A549 (cell line): ENCODE measurements at regions not wholly inside any gene's neighbourhood (a gene's known extent, or its start where the extent isn't known, plus 50 kb on each side); places are given as distances from the start of the nearest gene placed in this dataset.
"Not testable (repeated sequence)": the region's sequence is repeated elsewhere in the genome, so short reads cannot be mapped to it uniquely, and the experiment has no call there.

Experiments used
- ATAC-seq, 2 experiments: fragments of 200-7000 bp in 1 of 2; fragments of >200 bp in 1 of 2; cut with Nextera tagmentation in 1 of 2; cut with Tn5 transposase in 1 of 2; 3 replicates each; pipeline versions ENCODE4 v1.8.0 to v1.9.1; 2018 to 2020; ENCODE audit warnings: mild to moderate bottlenecking in 1 of 2, moderate library complexity in 1 of 2
- CTCF ChIA-PET: fragments of 300-600 bp; sonication (Branson Sonifier 250); formaldehyde crosslinking; extraction: SDS; loops from one replicate; lab custom pipeline; 2021; ENCODE audit warnings: antibody characterized with exemption, inconsistent platforms; lab: Yijun Ruan, JAX
- POLR2A ChIA-PET: fragments of 350-600 bp; formaldehyde crosslinking; extraction: SDS; loops from one replicate; lab custom pipeline; 2021; ENCODE audit warnings: antibody characterized with exemption, inconsistent platforms; lab: Yijun Ruan, JAX
- DNase-seq, 2 experiments: peaks; one replicate each; pipeline versions ENCODE4 v3.0.0 to v3.0.0-alpha.2; 2011 to 2016; ENCODE audit warnings: low read depth in 1 of 2, low spot score in 1 of 2
- FAIRE-seq: peaks from 2 replicates; lab custom pipeline; 2011; peaks lifted over from hg19 to GRCh38; lab: Jason Lieb, UNC
- H3K27ac ChIP-seq, 2 experiments: fragments of >200 bp; sonication (Bioruptor Twin); formaldehyde crosslinking; 3 replicates each; pipeline ENCODE4 v1.5.1; 2016 to 2017
- H3K4me1 ChIP-seq: fragments of >200 bp; sonication (Bioruptor Twin); formaldehyde crosslinking; 3 replicates; pipeline ENCODE4 v1.6.1; 2016
- H3K4me2 ChIP-seq: fragments of >200 bp; sonication (Bioruptor Twin); formaldehyde crosslinking; 3 replicates; pipeline ENCODE4 v1.6.1; 2016
- H3K4me3 ChIP-seq: fragments of >200 bp; sonication (Bioruptor Twin); formaldehyde crosslinking; 3 replicates; pipeline ENCODE4 v1.5.1; 2016
- H3K9me3 ChIP-seq: fragments of >200 bp; sonication (Bioruptor Twin); formaldehyde crosslinking; 3 replicates; pipeline ENCODE4 v1.6.1; 2016
- ATOH8 ChIP-seq: fragments of 250-450 bp; sonication (Bioruptor Pico); IDR thresholded peaks from 2 replicates; pipeline ENCODE4 v1.5.0; 2020; ENCODE audit warnings: low read depth, mild to moderate bottlenecking, moderate library complexity
- ELK1 ChIP-seq: fragments of 150-350 bp; IDR thresholded peaks from 2 replicates; pipeline ENCODE4 v1.6.1; 2014; ENCODE audit warnings: low read depth, mild to moderate bottlenecking, low read length
- EP300 ChIP-seq, 2 experiments: fragments of >200 bp; sonication (Bioruptor Twin); formaldehyde crosslinking; IDR thresholded peaks; 2 replicates in 1 of 2; 3 replicates in 1 of 2; pipeline ENCODE4 v1.6.1; 2016 to 2017
- HDAC2 ChIP-seq: fragments of 200-600 bp; sonication (generic); IDR thresholded peaks from 2 replicates; pipeline ENCODE4 v1.6.1; 2016
- HES2 ChIP-seq: fragments of >200 bp; sonication (Bioruptor Twin); formaldehyde crosslinking; IDR thresholded peaks from 2 replicates; pipeline ENCODE4 v1.6.1; 2016
- HOXA7 ChIP-seq: fragments of 250-450 bp; sonication (Bioruptor Pico); IDR thresholded peaks from 2 replicates; pipeline ENCODE4 v1.5.0; 2020; ENCODE audit warnings: mild to moderate bottlenecking, moderate library complexity
- JUNB ChIP-seq: fragments of >200 bp; sonication (Bioruptor Twin); formaldehyde crosslinking; IDR thresholded peaks from 2 replicates; pipeline ENCODE4 v1.6.1; 2016
- KDM5A ChIP-seq: fragments of 200-600 bp; sonication (generic); IDR thresholded peaks from 2 replicates; pipeline ENCODE4 v1.6.1; 2016; ENCODE audit warnings: antibody characterized with exemption, mild to moderate bottlenecking
- MAFK ChIP-seq: fragments of 450-650 bp; IDR thresholded peaks from 2 replicates; pipeline ENCODE4 v1.6.1; 2014; ENCODE audit not compliant: partially characterized antibody
- NFE2L2 ChIP-seq: fragments of 150-350 bp; conservative IDR thresholded peaks from 2 replicates; pipeline ENCODE4 v1.6.1; 2014; ENCODE audit warnings: low read length
- NR3C1 ChIP-seq: fragments of >200 bp; sonication (Bioruptor Twin); formaldehyde crosslinking; IDR thresholded peaks from 3 replicates; pipeline ENCODE4 v1.6.1; 2017
- PBX3 ChIP-seq: IDR thresholded peaks from 2 replicates; pipeline ENCODE4 v1.6.1; 2012
- RARB ChIP-seq: fragments of 250-450 bp; sonication (Bioruptor Pico); IDR thresholded peaks from 2 replicates; pipeline ENCODE4 v1.8.0; 2021; ENCODE audit warnings: mild to moderate bottlenecking, moderate library complexity
- RCOR1 ChIP-seq: fragments of 150-350 bp; IDR thresholded peaks from 2 replicates; pipeline ENCODE4 v1.6.1; 2014; ENCODE audit warnings: antibody characterized with exemption, low read length, low read depth
- REST ChIP-seq: fragments of 200-600 bp; sonication (generic); IDR thresholded peaks from 2 replicates; pipeline ENCODE4 v1.6.1; 2016; ENCODE audit warnings: antibody characterized with exemption, mild to moderate bottlenecking, moderate library complexity
- RNF2 ChIP-seq: fragments of 200-600 bp; sonication (generic); IDR thresholded peaks from 2 replicates; pipeline ENCODE4 v1.6.1; 2016; ENCODE audit warnings: low read depth, mild to moderate bottlenecking, antibody characterized with exemption, moderate library complexity, borderline replicate concordance
- TFCP2L1 ChIP-seq: fragments of 250-450 bp; sonication (Bioruptor Pico); IDR thresholded peaks from 2 replicates; pipeline ENCODE4 v1.5.0; 2021; ENCODE audit warnings: mild to moderate bottlenecking
- ZNF302 ChIP-seq: fragments of 250-450 bp; sonication (Bioruptor Pico); IDR thresholded peaks from 2 replicates; pipeline ENCODE4 v1.9.0; 2021; ENCODE audit warnings: inconsistent platforms, mild to moderate bottlenecking, moderate library complexity
- ZSCAN20 ChIP-seq: fragments of 250-450 bp; sonication (Bioruptor Pico); IDR thresholded peaks from 2 replicates; pipeline ENCODE4 v1.8.0; 2022; ENCODE audit warnings: mild to moderate bottlenecking, moderate library complexity
- WGBS: methylation state at CpG from one replicate; pipeline ENCODE4 v1.1.6; 2017; ENCODE audit errors: missing lambda C conversion rate; 5-methylcytosine and 5-hydroxymethylcytosine counted together

- no peaks in the 10 kb centered on the region for H3K9me3 ChIP-seq
- no peak overlapping the region for H3K27ac ChIP-seq
- ATAC-seq: no peak; a peak in 1 of 6 replicates
- H3K4me3 ChIP-seq: no peak overlapping the region
- TF ChIP-seq NR3C1: no peak
- no peak for TF ChIP-seq REST
- TF ChIP-seq RNF2: no peak
- TF ChIP-seq EP300 (IDR thresholded peaks at IDR 0.05): no peak
- TF ChIP-seq, all 56 proteins: peak for 0
- H3K4me1 ChIP-seq: no peaks in the 10 kb centered on the region
- DNase-seq: no peak
- 88% methylated on average over 4 of the region's 4 CpGs for WGBS
- ChIA-PET CTCF (no interaction called here), POLR2A (no interaction called here)
- FAIRE-seq: no peak
- no peak overlapping the region for H3K4me2 ChIP-seq
Measured at GRCh38 chr5:92267830-92268229, 884.7 kb upstream of the ARRDC3 start.

- FAIRE-seq: no peak
- POLR2A ChIA-PET: no interaction called here
Measured at GRCh38 chr5:92265804-92266203, 882.7 kb upstream of the ARRDC3 start.

GRCh38 chr5:92255605-92256004 lies 872.5 kb upstream of the ARRDC3 start:
- CTCF ChIA-PET, H3K4me3 ChIP-seq, H3K4me1 ChIP-seq, H3K9me3 ChIP-seq, POLR2A ChIA-PET, H3K4me2 ChIP-seq, ATAC-seq, FAIRE-seq, H3K27ac ChIP-seq, DNase-seq: not testable (repeated sequence)

More at GRCh38 chr5:92265804-92266203, 882.7 kb upstream of the ARRDC3 start:
- no peak for TF ChIP-seq RARB (CRISPR knock-in tag)
- TF ChIP-seq ATOH8 (CRISPR knock-in tag): no peak
- TF ChIP-seq HOXA7 (CRISPR knock-in tag): no peak
- no peak for TF ChIP-seq ELK1
- no peak for TF ChIP-seq KDM5A
- TF ChIP-seq NR3C1: no peak
- no peak for TF ChIP-seq PBX3
- TF ChIP-seq NFE2L2: no peak
- no peak for TF ChIP-seq JUNB
- no peak for TF ChIP-seq TFCP2L1 (CRISPR knock-in tag)
- no peak for TF ChIP-seq HDAC2
- TF ChIP-seq MAFK: no peak
- TF ChIP-seq REST: no peak
- no peak for TF ChIP-seq ZNF302
- no peak for TF ChIP-seq ZSCAN20 (CRISPR knock-in tag)
- no peak for TF ChIP-seq HES2
- no peak for TF ChIP-seq RCOR1
- DNase-seq (no peak), ATAC-seq (no peak)
- Histone ChIP-seq H3K27ac (no peak overlapping the region), H3K4me2 (no peak overlapping the region), H3K4me3 (no peak overlapping the region), H3K9me3 (no peaks in the 10 kb centered on the region), H3K4me1 (no peaks in the 10 kb centered on the region)
- 78% methylated on average over 3 of the region's 3 CpGs for WGBS
- CTCF ChIA-PET: no interaction called here
